ENCODE measurements at regions not wholly inside any gene's neighbourhood (a gene's known extent, or its start where the extent isn't known, plus 50 kb on each side); places are given as distances from the start of the nearest gene placed in this dataset.

DNA sequence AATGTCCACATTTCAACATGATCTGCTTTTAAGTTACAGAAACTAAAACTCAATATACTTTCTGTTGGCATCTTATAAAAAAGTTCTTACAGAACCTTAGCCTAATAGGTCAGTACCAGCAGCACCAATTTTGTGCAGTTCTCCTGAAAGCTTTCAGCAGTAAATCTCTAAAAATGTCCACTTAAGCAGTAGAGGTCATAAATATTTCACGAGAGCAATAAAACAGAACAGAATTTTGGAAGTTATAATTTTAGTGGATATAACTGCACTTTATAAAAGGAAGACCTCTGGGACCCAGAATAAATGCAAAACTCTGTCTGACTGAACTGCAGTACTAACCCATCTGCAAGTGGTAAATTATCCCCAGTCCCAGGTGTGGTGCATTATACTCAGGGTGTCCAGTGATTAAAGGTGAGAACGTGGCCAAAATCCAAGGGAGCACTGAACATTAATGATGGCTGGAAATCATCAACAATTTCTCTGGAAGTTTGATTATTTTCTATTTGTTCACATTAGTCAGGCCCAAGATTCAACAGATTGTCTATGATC is 172.6 kb upstream of the RSPO3 start:
- TF ChIP-seq EZH2phosphoT487 (IDR thresholded peaks at IDR 0.05; ENCODE audit: borderline replicate concordance, low read length): no peak
- TF ChIP-seq, protein P1, sequence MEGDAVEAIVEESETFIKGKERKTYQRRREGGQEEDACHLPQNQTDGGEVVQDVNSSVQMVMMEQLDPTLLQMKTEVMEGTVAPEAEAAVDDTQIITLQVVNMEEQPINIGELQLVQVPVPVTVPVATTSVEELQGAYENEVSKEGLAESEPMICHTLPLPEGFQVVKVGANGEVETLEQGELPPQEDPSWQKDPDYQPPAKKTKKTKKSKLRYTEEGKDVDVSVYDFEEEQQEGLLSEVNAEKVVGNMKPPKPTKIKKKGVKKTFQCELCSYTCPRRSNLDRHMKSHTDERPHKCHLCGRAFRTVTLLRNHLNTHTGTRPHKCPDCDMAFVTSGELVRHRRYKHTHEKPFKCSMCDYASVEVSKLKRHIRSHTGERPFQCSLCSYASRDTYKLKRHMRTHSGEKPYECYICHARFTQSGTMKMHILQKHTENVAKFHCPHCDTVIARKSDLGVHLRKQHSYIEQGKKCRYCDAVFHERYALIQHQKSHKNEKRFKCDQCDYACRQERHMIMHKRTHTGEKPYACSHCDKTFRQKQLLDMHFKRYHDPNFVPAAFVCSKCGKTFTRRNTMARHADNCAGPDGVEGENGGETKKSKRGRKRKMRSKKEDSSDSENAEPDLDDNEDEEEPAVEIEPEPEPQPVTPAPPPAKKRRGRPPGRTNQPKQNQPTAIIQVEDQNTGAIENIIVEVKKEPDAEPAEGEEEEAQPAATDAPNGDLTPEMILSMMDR (IDR thresholded peaks at IDR 0.05; ENCODE audit: low read depth, low read length, poor library complexity, severe bottlenecking): no peak
